Renal cortical epithelial cell (primary cell): ENCODE measurements at regions not wholly inside any gene's neighbourhood (a gene's known extent, or its start where the extent isn't known, plus 50 kb on each side); places are given as distances from the start of the nearest gene placed in this dataset.
"Not testable (repeated sequence)": the region's sequence is repeated elsewhere in the genome, so short reads cannot be mapped to it uniquely, and the experiment has no call there.

Source experiments
- DNase-seq: peaks from one replicate; pipeline ENCODE4 v3.0.0-alpha.2; 2011; ENCODE audit warnings: low read depth

DNA sequence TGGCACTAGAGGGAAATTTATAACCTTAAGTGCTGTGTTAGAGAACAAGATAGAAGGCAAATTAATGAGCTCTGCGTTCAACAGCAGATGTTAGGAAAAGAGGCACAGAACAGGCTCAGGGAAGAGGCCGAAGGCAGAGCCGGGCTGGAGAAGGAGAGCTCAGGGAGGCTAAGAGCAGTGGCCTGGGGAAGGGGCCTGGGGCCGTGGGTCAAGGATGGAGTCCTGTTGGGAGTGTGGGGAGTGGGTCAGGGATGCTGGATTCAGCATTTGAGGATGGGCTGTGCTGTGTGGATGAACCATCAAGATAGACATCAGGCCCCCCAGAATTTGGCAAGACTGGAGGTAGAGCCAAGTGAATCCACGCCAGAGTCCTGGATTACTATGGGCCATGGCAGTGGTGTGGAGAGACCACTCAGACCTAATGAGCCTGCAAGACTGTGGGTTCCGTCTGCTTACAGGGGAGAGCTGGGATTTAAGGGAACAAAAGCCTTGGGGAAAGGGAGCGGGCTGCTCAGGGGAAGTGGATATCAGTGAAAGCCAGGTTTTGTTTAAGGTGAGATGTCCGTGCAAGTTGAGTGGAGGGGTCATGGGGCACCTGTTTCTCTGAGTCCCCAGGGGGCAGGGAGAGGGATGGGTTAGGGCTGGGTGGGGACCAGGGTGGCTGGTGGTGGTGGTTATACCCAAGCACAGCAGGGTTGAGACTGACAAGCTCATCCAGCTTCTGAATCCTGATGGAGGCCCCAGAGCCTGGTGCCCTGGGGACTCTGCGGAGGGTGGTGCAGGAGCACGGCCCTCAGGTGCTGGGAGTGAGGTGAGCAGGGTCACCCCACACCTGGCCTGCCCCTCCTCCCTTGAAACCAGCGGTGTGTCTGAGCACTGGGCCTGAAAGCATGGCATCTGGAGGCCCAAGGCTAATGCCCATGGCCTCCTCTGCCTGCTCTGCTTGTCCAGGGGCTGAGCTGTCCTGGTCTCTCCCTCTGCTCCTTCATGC lies 101.7 kb downstream of the BMS1 start:
- no peak for DNase-seq

DNA sequence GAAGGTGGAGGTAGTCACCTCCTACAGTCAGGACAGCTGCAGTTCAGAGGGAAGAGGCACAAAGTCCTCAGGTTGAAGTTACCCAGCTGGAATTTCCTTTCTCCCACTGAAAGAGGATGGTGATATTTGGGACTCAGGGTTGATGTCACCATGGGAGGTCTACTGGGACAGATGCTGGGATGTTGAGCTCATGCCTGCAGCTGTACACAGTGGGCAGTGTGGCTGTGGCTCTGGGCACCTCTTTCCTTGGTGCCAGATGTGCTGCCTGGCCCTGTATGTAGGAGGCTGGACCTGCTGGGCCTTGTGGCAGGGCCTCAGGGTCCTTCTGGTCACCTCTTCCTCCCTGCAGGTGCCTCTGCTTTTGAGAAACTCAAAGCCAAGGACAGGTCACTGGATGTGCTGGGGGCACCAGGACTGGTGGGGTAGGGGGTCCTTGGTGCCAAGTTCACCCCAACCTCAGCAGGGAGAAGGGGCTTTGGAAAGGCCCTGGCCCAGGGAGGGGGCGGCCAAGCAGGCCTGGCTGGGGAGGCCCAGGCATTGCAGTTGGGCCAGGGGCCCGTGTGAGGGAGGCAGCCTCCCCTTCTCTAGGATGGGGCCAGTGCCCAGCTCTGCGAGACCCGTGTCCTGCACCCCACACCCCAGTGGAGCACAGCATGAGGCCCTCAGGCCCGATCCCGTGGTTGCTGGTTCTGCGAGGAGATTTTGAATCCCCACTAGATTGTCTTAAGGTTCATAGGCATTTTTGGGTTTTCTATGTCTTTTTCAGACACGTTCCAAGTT lies 103.1 kb downstream of the BMS1 start:
- DNase-seq = no peak

GRCh38 chr10:42887734-42888503 lies 105.3 kb downstream of the BMS1 start:
- DNase-seq = no peak

- no peak for DNase-seq
These were observed 106.0 kb downstream of the BMS1 start for GRCh38 chr10:42888504-42889095.

DNA sequence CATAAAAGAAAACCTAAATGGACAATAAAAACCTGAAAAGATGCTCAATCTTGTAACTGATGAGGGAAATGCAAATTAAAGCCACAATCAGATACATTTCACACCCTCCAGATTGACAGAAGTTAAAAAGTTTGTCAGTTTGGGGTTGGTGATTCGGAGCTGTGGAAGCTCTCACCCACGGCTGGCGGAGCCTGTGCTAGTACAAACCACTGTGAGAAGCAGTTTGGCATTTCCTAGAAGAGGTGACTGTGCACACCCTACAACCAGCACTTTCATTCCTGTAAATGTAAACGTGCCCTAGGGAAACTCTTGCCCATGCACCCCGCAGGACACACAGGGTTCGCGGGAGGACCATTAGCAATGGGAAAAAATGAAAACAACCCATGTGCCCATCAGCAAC lies 114.1 kb downstream of the BMS1 start:
- no peak for DNase-seq

GRCh38 chr10:42898037-42898960 lies 115.7 kb downstream of the BMS1 start:
- DNase-seq = no peak

DNA sequence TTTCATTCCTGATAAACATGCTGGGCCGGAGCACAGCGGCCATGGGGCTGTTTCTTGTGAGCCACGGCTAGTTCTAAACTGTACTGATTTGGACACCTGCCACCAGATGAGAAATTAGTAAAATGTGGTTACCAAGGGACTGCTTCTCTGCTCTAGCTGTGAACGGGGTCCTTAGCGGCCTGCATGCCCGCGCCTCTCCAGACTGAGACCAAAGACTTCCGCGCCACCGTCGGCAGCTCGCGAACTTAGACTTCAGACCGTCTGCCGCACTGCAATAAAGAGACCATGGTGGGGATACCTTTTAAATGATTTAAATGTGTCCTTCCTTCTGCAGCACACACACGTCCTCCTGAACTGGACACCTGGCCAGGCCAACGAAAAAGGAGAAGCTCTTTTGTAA lies 116.4 kb downstream of the BMS1 start:
- no peak for DNase-seq

- not testable (repeated sequence) for DNase-seq
These were observed 117.8 kb downstream of the BMS1 start for GRCh38 chr10:42900346-42900745.

DNA sequence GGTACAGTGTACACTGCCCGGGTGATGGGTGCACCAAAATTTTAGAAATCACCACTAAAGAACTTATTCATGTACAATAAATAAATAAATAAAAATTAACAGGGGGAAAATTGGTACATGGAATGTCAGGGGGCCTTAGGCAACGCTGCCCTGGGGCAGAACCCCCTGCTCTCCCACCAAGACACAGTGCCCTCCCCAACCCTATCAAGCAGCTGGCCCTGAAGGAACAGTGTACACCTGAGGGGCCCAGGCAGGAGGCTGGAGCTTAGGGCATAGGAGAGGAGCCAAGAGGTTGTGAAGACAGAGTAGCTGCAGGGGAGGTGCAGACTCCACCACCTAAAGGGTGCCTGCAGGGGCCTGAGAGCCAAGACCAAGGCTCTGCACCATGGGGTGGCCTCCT lies 128.8 kb downstream of the BMS1 start:
- DNase-seq = no peak

DNA sequence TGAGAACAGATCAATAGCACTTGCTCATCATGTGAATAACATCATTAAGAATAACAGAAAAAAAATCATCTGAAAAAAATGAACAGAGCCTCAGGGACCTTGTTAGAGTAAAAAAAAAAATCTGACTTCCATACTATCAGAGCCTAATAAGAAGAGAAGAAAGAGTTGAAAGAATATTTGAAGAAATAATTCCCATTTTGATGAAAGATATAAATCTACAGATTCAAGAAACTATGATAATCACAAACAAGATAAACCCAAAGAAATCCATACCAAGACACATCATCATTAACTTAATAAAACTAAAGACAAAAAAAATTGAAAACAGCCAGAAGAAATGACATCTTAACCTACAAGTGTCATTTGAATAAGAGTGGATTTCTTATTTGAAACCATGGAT lies 134.4 kb downstream of the BMS1 start:
- no peak for DNase-seq

- no peak for DNase-seq
These were observed 135.2 kb downstream of the BMS1 start for GRCh38 chr10:42917821-42918220.

DNA sequence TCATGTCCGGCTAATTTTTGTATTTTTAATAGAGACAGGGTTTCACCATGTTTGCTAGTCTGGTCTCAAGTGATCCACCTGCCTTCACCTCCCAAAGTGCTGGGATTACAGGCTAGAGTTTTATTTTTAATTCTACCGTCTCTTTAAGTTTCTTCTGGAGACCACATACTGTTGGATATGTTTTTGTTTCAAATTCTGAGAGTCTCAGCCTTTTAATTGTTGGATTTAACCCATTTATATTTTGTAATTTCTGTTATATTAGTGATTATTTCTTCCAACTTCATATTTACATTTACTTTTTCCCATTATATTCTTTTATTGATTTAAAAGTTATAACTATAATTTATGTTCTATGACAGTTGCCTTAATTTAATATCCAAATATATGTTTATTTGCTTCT lies 139.4 kb downstream of the BMS1 start:
- DNase-seq = no peak

- no peak for DNase-seq
These were observed 141.9 kb downstream of the BMS1 start for GRCh38 chr10:42924484-42924883.

DNA sequence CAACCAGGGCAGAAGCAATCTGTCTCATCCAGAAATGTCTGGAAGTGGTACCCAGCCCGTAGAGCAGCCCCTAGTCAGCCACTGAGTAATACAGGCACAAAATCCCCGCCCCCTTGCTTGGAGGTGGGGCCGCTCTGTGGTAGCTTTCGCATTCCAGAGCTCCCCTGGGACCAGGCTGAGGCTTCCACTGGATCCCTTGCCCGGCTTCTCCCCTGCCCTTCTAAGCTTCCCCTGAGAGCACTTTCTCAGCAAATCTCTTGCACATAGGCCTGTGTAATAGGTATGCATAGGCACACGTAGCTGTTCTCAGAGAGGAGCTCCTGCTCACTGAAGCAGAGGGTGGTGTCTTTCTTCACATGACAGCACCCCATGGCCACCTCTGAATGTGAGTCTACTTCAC lies 144.2 kb downstream of the BMS1 start:
- DNase-seq = no peak

- DNase-seq = no peak
These were observed 145.5 kb downstream of the BMS1 start for GRCh38 chr10:42928064-42928463.

DNA sequence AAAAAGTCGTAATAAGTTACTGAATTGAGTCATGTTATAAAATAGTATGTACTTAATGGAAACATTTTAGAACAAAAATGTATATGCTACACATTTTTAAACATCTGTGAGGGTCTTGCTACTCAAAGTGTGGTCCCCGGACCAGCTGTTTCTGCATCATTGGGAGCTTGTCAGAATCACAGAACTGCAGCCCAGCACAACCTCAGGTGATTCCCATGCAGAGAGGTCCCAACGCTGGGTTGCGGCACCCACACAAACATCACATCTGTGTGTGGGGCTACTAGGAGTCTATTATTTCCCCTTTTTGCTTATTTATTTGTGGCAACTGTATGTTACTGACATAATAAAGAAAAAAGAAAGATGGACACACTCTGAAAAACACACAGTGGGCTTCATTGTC lies 146.6 kb downstream of the BMS1 start:
- no peak for DNase-seq

GRCh38 chr10:42929993-42930392 lies 146.9 kb upstream of the RET start:
- no peak for DNase-seq

- DNase-seq = no peak
These were observed 146.2 kb upstream of the RET start for GRCh38 chr10:42930516-42931192.

GRCh38 chr10:42932116-42932515 lies 144.8 kb upstream of the RET start:
- DNase-seq = no peak
